Kidney tubule cell (primary cell): ENCODE measurements at regions not wholly inside any gene's neighbourhood (a gene's known extent, or its start where the extent isn't known, plus 50 kb on each side); places are given as distances from the start of the nearest gene placed in this dataset.

Experiments used
- DNase-seq: peaks from one replicate; pipeline ENCODE4 v3.0.0-alpha.2; 2018; ENCODE audit warnings: low spot score

- peak; percentile 14 for DNase-seq
Measured at GRCh38 chr14:51780741-51781140, 79.7 kb upstream of the GNG2 start.

GRCh38 chr14:51781381-51781780 lies 79.0 kb upstream of the GNG2 start:
- no peak for DNase-seq

- no peak for DNase-seq
Measured at GRCh38 chr14:51782435-51782834, 78.0 kb upstream of the GNG2 start.

GRCh38 chr14:51783765-51784164 lies 76.6 kb upstream of the GNG2 start:
- DNase-seq: peak; percentile 11

GRCh38 chr14:51784466-51784865 lies 75.9 kb upstream of the GNG2 start:
- peak; percentile 0 for DNase-seq

- no peak for DNase-seq
Measured at GRCh38 chr14:51786227-51786626, 74.2 kb upstream of the GNG2 start.

GRCh38 chr14:51787352-51787751 lies 73.1 kb upstream of the GNG2 start:
- no peak for DNase-seq

- no peak for DNase-seq
Measured at GRCh38 chr14:51789114-51789513, 71.3 kb upstream of the GNG2 start.

- DNase-seq: no peak
Measured at GRCh38 chr14:51789596-51789995, 70.8 kb upstream of the GNG2 start.

- DNase-seq: no peak
Measured at GRCh38 chr14:51792809-51793208, 67.6 kb upstream of the GNG2 start.

- no peak for DNase-seq
Measured at GRCh38 chr14:51805541-51805940, 54.9 kb upstream of the GNG2 start.

- DNase-seq: no peak
Measured at GRCh38 chr14:51806026-51807023, 54.1 kb upstream of the GNG2 start.

GRCh38 chr14:51807356-51807755 lies 53.1 kb upstream of the GNG2 start:
- peak; percentile 96 for DNase-seq
